ENCODE measurements at regions not wholly inside any gene's neighbourhood (a gene's known extent, or its start where the extent isn't known, plus 50 kb on each side); places are given as distances from the start of the nearest gene placed in this dataset.

DNA sequence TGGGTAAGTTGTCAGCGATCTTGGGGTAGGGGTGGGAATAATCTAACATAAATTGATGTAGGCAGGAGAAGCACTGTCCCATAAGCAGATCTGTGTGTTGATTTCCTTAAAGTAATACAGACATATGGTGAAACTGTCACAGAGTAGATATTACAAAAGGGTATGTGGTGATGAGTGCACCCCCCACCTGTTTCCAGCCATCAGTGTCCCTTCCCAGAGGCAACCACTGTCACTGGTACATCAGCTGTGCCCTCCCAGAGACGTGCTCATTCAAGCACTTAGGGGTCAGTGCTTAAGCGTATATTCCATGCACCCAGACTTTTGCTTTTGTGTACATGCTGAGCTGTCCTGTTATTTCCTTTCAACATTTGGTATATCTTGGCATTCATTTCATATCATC lies 94.3 kb upstream of the PITX1 start:
- TF ChIP-seq, protein P1, sequence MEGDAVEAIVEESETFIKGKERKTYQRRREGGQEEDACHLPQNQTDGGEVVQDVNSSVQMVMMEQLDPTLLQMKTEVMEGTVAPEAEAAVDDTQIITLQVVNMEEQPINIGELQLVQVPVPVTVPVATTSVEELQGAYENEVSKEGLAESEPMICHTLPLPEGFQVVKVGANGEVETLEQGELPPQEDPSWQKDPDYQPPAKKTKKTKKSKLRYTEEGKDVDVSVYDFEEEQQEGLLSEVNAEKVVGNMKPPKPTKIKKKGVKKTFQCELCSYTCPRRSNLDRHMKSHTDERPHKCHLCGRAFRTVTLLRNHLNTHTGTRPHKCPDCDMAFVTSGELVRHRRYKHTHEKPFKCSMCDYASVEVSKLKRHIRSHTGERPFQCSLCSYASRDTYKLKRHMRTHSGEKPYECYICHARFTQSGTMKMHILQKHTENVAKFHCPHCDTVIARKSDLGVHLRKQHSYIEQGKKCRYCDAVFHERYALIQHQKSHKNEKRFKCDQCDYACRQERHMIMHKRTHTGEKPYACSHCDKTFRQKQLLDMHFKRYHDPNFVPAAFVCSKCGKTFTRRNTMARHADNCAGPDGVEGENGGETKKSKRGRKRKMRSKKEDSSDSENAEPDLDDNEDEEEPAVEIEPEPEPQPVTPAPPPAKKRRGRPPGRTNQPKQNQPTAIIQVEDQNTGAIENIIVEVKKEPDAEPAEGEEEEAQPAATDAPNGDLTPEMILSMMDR (IDR thresholded peaks at IDR 0.05; ENCODE audit: control insufficient read depth, insufficient read depth, low read depth, low read length, missing control alignments), result no peak
- no peak overlapping the region for H3K4me3 ChIP-seq (ENCODE audit: control insufficient read depth, low read depth, low read length)
- no peak for DNase-seq (ENCODE audit: low read depth)

DNA sequence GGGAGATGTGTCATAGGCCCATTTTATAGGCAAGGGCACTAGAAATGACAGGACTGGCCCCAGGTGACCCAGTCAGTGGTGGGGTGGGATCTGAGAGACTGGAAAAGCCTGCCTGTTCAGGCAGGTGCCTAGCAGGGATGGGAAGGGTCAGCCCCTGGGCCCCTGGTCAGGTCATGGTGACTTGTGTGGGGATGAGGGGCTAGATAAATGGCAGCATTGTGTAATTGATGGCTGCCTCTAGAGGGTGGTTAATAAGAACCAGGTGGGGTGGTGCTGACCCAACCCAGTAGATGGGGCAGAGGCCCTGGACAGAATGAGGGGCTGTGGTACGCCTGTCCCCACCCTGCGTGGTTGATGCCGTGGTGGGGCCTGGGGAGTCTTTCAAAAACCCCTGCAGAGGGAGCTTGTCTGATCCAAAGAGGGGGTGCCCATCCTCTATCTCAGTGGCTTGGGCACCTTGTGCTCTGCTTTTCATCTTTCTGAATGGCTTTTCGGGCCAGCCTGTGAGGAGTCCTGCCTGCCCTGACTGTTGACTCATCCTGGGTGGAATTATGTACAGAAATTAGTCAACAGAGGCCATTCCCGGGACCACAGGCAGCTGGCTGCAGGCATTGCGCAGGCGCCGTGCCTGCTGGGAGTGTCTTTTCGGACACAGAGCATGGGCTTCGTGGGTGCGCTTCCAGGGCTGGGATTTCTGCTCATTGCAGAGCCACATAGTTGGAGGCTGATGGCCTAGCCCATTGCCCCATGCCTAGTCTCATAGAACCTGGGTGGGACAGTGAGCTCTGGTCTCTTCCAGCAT lies 93.6 kb upstream of the PITX1 start:
- peak; percentile 75 for DNase-seq (ENCODE audit: low read depth)
- TF ChIP-seq, protein P1 (IDR thresholded peaks at IDR 0.05; ENCODE audit: control insufficient read depth, insufficient read depth, low read depth, low read length, missing control alignments), result no peak
- no peak overlapping the region for H3K4me3 ChIP-seq (ENCODE audit: control insufficient read depth, low read depth, low read length)

DNA sequence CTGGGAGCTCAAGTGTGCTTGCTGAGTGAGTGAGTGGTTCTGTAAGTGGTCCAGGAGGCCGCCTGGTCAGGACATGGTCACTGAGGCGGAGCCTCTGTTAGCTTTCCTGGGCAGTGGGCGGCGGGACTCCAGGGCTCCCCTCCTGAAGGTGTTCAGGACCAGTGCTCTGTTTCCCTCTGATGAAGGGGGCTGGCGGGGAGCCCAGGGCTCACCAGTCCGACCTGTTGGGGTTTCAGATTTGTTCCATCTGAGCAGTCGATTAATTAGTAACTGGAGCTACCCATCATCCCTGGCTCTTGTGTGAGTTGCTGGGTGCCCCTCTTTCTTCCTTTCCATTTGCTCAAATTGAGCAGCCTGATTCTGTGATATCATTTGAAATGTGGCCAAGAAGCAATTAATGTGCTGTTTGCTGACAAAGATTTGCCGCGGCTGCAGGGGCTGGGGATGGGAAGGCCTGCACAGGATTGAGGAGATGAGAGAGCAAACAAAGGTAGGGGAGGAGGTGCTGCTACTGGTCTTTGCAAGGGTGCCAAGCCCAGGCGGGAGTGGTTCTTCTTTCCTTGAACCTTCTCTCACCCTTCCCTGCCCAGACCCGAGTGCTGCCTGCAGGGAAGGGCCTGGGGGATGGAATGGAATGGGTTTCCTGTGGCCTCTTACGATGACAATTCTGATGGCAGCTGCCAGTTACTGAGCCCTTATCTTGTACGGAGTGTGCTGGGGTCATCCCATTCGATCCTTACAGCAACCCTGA lies 92.8 kb upstream of the PITX1 start:
- H3K4me3 ChIP-seq (ENCODE audit: control insufficient read depth, low read depth, low read length), result no peak overlapping the region
- no peak for DNase-seq (ENCODE audit: low read depth)
- TF ChIP-seq, protein P1 (IDR thresholded peaks at IDR 0.05; ENCODE audit: control insufficient read depth, insufficient read depth, low read depth, low read length, missing control alignments), result no peak

DNA sequence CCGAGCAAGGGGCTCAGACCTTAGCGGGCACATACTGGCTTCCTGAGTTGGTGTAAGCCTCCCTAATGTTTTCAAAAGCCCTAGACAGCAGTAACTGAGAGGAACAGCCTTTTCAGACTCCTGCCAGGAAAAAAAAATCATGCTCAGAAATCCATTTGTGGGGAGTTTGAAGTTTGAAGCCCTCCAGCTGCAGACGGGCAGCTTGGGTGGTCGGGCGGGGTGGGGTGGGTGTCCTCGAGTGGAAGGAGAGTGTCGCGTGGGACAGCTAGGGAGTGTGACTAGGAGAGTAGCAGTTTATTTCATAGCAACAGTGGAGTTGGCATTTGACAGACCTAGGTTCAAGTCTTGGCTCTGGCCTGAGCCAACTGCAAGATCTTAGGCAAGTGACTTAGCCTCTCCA lies 90.7 kb upstream of the PITX1 start:
- no peak for DNase-seq (ENCODE audit: low read depth)
- TF ChIP-seq, protein P1 (IDR thresholded peaks at IDR 0.05; ENCODE audit: control insufficient read depth, insufficient read depth, low read depth, low read length, missing control alignments), result no peak
- no peak overlapping the region for H3K4me3 ChIP-seq (ENCODE audit: control insufficient read depth, low read depth, low read length)

DNA sequence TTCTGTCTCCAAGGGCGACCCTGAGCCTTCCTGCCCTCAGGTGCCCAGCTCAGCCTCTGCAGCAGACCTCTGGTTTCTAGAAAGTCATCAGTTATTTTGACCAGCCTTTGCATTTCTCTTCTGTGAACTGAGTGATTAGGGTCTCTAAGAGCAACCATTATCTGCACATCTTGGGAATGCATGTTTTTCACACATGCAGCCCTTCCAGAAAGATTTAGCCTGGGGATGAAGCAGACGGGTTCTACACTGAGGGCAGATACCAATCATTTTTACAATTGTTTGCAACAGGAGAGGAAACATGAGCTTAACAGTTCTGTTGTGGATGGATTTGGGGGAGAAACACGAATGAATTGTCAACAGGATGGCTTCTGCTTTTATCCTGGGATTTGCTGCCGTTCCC lies 90.1 kb upstream of the PITX1 start:
- no peak for DNase-seq (ENCODE audit: low read depth)
- TF ChIP-seq, protein P1 (IDR thresholded peaks at IDR 0.05; ENCODE audit: control insufficient read depth, insufficient read depth, low read depth, low read length, missing control alignments), result no peak
- no peak overlapping the region for H3K4me3 ChIP-seq (ENCODE audit: control insufficient read depth, low read depth, low read length)

DNA sequence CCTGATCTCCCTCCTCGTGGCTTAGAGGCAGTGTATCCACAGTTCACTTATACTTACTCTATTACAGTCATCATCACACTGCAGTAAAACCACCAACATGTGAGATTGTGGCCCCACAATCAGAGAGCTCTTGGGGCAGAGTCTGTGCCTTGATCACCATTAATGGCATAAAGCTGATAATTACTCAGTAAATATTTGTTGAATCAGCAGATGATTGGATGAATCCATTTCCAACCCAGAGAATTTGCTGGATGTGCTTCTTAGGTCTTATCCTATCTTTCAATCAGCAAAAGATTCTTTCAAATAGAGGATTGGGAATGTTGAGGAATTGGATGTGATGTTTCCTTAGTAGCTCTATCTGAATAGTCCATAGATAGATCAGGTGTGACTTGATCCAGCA lies 88.8 kb upstream of the PITX1 start:
- no peak overlapping the region for H3K4me3 ChIP-seq (ENCODE audit: control insufficient read depth, low read depth, low read length)
- TF ChIP-seq, protein P1 (IDR thresholded peaks at IDR 0.05; ENCODE audit: control insufficient read depth, insufficient read depth, low read depth, low read length, missing control alignments), result no peak
- DNase-seq (ENCODE audit: low read depth), result no peak
